ENCODE measurements at regions not wholly inside any gene's neighbourhood (a gene's known extent, or its start where the extent isn't known, plus 50 kb on each side); places are given as distances from the start of the nearest gene placed in this dataset.
"Not testable (repeated sequence)": the region's sequence is repeated elsewhere in the genome, so short reads cannot be mapped to it uniquely, and the experiment has no call there.

- ATAC-seq: peak; percentile 29
Measured at GRCh38 chr1:68675336-68675735, 178.5 kb upstream of the DEPDC1 start.

- ATAC-seq: no peak
Measured at GRCh38 chr1:68677684-68678351, 180.9 kb upstream of the DEPDC1 start.

GRCh38 chr1:68696221-68696620 is 199.3 kb upstream of the DEPDC1 start:
- ATAC-seq: no peak

DNA sequence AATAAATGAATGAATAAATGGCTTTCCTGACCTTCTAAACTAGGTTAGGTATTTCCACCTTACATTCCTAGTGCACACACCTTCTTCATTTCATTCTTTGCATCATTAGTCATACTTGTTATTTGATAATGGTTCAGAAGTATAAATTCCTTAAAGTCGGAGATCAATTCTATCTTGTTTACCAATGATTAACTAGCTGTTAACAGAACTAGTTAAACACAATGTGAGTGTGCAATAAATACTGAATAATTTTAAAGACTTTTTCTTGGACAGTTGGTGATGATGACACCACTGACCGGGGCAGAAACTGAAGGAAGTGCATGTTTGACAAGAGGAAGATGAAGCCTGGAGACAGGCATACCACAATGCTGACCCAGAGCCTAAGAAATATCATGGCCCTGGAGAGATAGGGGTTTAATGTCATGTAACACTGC is 207.1 kb upstream of the DEPDC1 start:
- no peak for ATAC-seq

- no peak for ATAC-seq
Measured at GRCh38 chr1:68704800-68705443, 208.0 kb upstream of the DEPDC1 start.

GRCh38 chr1:68705466-68705865 is 208.6 kb upstream of the DEPDC1 start:
- no peak for ATAC-seq

DNA sequence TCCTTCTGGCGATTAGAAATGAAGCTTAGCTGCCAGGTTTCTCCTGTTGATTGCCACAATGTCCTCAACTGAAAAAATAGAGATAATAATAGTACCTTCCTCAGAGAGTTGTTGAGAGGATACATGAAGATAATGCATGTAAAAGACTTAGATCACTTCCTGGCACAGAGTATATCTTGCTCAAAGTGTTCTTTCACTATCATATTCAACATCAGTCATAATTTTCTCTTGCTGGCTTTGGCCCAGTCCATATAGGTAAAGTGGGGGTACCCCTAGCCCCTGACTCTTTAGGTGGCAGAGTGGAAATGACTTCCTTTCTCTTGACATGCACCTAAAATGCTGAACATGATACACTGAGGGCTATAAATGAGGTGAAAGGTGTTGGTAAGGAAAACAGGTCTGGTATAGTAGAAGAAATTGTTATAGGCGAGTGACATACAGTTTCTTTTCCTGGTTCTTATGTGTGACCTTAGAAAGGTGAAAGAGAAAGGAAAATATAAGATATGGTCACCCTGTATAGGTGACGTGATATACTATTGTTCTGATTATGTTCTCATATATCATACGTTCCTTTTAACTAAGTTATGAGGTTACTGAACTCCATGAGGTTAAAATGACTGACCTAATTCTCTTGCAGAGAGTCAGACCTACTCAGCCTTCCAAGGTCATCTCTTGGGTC is 209.9 kb upstream of the DEPDC1 start:
- ATAC-seq: no peak

GRCh38 chr1:68717330-68717729 is 220.4 kb upstream of the DEPDC1 start:
- ATAC-seq: no peak

- ATAC-seq: no peak
Measured at GRCh38 chr1:68720476-68720875, 223.6 kb upstream of the DEPDC1 start.

DNA sequence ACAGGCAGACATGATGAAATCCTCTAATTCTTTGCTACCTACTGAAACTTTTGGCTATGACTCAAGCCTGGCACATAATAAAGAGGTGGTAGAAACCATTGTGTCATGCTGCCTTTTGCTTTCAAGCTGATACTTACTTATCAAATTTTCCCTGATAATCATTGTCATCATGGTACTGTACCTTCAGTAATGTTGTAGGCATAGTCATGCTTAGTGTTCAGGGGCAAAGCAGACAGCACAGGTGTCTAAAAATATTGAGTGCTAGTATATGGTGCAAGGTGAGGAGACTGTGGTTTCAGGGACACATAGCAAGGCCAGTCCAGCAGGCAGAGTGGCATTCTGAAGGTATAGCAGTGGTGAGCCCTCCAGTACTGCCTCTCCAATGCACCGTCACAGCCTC is 226.9 kb upstream of the DEPDC1 start:
- no peak for ATAC-seq

DNA sequence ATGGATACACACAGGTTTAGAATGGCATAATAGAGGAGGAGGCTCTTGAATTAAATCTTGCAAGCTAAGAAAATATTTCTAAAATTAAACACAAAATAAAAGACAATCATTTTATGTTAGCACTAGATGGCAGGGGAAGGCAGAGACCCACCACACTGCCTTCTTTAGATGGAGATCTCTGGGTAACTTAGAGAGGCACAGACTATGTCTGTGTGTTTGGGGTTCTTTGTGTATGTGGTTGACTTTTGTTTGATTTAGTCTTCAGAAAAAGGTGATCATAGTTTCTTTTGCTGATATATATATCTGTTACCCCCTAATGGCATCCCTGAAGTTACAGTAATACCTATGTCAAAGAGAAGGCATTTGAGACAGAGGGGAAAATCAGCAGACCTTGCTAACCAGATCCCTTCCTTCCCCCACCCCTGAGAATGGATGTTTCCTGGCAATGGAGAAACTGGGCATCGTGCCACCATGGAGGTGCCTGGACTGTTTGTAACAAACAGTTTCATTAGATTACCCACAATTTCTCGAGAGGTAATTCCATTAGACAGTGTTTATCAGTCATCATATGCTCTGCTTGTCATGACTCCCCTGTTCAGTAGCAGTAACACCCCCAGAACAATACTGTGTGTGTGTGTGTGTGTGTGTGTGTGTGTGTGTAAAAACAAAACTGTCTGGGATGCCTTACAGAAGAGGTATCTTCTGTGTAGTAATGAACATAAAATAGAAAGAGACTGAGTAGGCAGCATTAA is 228.3 kb upstream of the DEPDC1 start:
- no peak for ATAC-seq

DNA sequence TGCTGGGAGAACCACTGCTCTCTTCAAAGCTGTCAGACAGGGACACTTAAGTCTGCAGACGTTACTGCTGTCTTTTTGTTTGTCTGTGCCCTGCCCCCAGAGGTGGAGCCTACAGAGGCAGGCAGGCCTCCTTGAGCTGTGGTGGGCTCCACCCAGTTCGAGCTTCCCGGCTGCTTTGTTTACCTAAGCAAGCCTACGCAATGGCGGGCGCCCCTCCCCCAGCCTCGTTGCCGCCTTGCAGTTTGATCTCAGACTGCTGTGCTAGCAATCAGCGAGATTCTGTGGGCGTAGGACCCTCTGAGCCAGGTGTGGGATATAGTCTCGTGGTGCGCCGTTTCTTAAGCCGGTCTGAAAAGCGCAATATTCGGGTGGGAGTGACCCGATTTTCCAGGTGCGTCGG is 242.6 kb upstream of the DEPDC1 start:
- ATAC-seq: not testable (repeated sequence)

GRCh38 chr1:68745011-68745410 is 248.1 kb upstream of the DEPDC1 start:
- ATAC-seq: no peak

GRCh38 chr1:68745451-68745850 is 248.6 kb upstream of the DEPDC1 start:
- no peak for ATAC-seq

DNA sequence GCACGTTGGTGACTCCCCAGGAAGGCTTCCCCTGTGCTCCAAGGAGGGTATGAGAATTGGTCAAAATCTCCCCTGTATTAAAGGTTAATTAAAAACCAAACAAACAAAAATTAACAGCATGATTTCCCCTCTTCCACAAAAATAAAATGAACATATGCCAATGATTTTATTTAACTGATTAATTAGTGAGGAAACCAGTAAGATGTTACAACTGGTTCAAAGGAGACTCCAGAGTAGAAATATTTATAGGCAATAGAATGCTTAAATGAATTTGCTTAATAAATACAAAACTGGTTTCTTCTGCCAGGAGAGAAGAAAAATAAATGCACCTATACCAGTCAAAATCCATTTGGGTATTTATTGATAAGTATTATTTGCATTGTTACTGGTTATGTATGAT is 249.5 kb upstream of the DEPDC1 start:
- no peak for ATAC-seq

GRCh38 chr1:68751723-68752122 is 254.8 kb upstream of the DEPDC1 start:
- no peak for ATAC-seq

- ATAC-seq: no peak
Measured at GRCh38 chr1:68758666-68759209, 261.9 kb upstream of the DEPDC1 start.

- ATAC-seq: no peak
Measured at GRCh38 chr1:68767941-68768340, 271.1 kb upstream of the DEPDC1 start.

GRCh38 chr1:68770817-68771216 is 273.9 kb upstream of the DEPDC1 start:
- no peak for ATAC-seq

DNA sequence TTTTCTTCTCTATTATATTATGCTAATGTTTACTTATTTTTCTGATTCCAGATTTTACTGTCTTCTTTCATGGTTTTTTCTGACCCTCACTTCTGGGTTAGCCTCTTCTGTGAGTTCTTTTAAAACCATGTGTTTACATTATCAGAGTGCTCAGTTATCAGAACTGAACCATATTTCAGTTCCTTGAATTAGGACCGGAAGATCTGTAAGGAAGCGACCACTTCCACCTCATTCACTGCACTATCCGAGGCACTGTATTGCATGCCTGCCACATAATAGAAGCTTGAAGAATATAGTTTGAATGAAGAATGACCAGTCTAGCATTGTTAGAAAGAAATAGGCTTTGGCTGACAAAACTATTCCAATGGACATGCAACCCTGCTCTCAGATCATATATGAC is 281.0 kb upstream of the DEPDC1 start:
- no peak for ATAC-seq

- ATAC-seq: not testable (repeated sequence)
Measured at GRCh38 chr1:68779841-68780240, 283.0 kb upstream of the DEPDC1 start.

DNA sequence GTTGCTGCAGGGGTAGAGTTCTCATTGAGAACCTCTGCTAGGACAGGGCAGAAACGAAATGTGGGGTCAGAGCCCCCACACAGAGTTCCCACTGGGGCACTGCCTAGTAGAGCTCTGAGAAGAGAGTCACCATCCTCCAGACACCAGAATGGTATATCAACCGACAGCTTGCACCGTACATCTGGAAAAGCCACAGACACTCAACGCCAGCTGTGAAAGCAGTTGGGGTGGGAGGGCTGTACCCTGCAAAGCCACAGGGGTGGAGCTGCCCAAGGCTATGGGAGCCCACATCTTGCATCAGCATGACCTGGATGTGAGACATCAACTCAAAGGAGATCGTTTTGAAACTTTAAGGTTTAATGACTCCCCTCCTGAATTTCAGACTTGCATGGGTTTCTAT is 284.0 kb upstream of the DEPDC1 start:
- ATAC-seq: no peak

GRCh38 chr1:68782890-68783289 is 286.0 kb upstream of the DEPDC1 start:
- ATAC-seq: no peak

Measured in esophagus mucosa (tissue), 1 donor.